SU-DHL-6 (cell line): ENCODE measurements at regions not wholly inside any gene's neighbourhood (a gene's known extent, or its start where the extent isn't known, plus 50 kb on each side); places are given as distances from the start of the nearest gene placed in this dataset.

Experiments
- H2AFZ ChIP-seq: fragments of 200-600 bp; sonication (generic); 2 replicates; pipeline ENCODE4 v1.6.1; 2014; ENCODE audit warnings: low read depth, mild to moderate bottlenecking, moderate library complexity, mixed read lengths, antibody characterized with exemption, low read length; ENCODE audit not compliant: severe bottlenecking
- H3F3A ChIP-seq: fragments of 200-600 bp; shearing (Covaris generic); 2 replicates; pipeline ENCODE4 v1.6.0; 2016; ENCODE audit warnings: antibody characterized with exemption, mild to moderate bottlenecking; ENCODE audit not compliant: insufficient read depth
- H3K27ac ChIP-seq: fragments of 200-600 bp; sonication (generic); 2 replicates; pipeline ENCODE4 v1.5.1; 2016; ENCODE audit warnings: low read depth, mild to moderate bottlenecking, low read length, moderate library complexity, mixed read lengths
- H3K27me3 ChIP-seq: fragments of 200-600 bp; sonication (generic), shearing (Covaris generic); 2 replicates; pipeline ENCODE4 v1.6.0; 2014; ENCODE audit warnings: mild to moderate bottlenecking, low read length
- H3K36me3 ChIP-seq: fragments of 200-600 bp; sonication (generic); 2 replicates; pipeline ENCODE4 v1.6.1; 2014; ENCODE audit warnings: mild to moderate bottlenecking, low read length, mixed read lengths
- H3K4me2 ChIP-seq: fragments of 300-600, 200-600 bp; shearing (Covaris generic), sonication (generic); 2 replicates; pipeline ENCODE4 v1.6.0; 2014; ENCODE audit warnings: low read length, low read depth, mild to moderate bottlenecking; ENCODE audit not compliant: poor library complexity, severe bottlenecking
- H3K4me3 ChIP-seq: fragments of 200-600 bp; sonication (generic); 2 replicates; pipeline ENCODE4 v1.5.1; 2014; ENCODE audit warnings: antibody characterized with exemption, low read length, mild to moderate bottlenecking, mixed read lengths; ENCODE audit not compliant: insufficient read depth, poor library complexity, severe bottlenecking
- H3K79me2 ChIP-seq: fragments of 200-600 bp; sonication (generic); 2 replicates; pipeline ENCODE4 v1.6.1; 2014; ENCODE audit warnings: mild to moderate bottlenecking, low read length, moderate library complexity; ENCODE audit not compliant: insufficient read depth
- H3K9ac ChIP-seq: fragments of 200-600 bp; sonication (generic); 2 replicates; pipeline ENCODE4 v1.7.0; 2014; ENCODE audit warnings: mild to moderate bottlenecking, low read length
- H3K9me2 ChIP-seq: fragments of 200-600 bp; sonication (generic); replicated peaks from 2 replicates; pipeline ENCODE4 v1.6.1; 2014; ENCODE audit warnings: low read length; ENCODE audit not compliant: insufficient read depth
- H3K9me3 ChIP-seq: fragments of 200-600 bp; sonication (generic); 2 replicates; pipeline ENCODE4 v1.6.1; 2014; ENCODE audit warnings: low read length, mixed read lengths; ENCODE audit not compliant: insufficient read depth
- H4K20me1 ChIP-seq: fragments of 200-600 bp; sonication (generic); 2 replicates; pipeline ENCODE4 v1.6.1; 2014; ENCODE audit warnings: low read depth, mild to moderate bottlenecking, antibody characterized with exemption, low read length, moderate library complexity, mixed read lengths
- CTCF ChIP-seq: fragments of 200-600 bp; sonication (generic); IDR thresholded peaks from one replicate; pipeline ENCODE4 v1.5.1; 2017; ENCODE audit warnings: antibody characterized with exemption, mild to moderate bottlenecking, low read length, moderate library complexity; ENCODE audit not compliant: insufficient read depth, poor library complexity, severe bottlenecking
- EZH2phosphoT487 ChIP-seq: fragments of 200-600 bp; sonication (generic), shearing (Covaris generic); conservative IDR thresholded peaks from 2 replicates; pipeline ENCODE4 v1.6.1; 2018; ENCODE audit warnings: mild to moderate bottlenecking, antibody characterized with exemption, low read length, moderate library complexity, mixed read lengths

GRCh38 chr13:82294226-82294625 is 1588.0 kb downstream of the SLITRK1 start:
- no peak overlapping the region for H3K4me3 ChIP-seq
- no peaks in the 10 kb centered on the region for H3F3A ChIP-seq
- no peak overlapping the region for H2AFZ ChIP-seq
- no peak for TF ChIP-seq CTCF
- TF ChIP-seq EZH2phosphoT487: no peak
- H3K79me2 ChIP-seq: no peaks in the 10 kb centered on the region
- H3K36me3 ChIP-seq: no peaks in the 10 kb centered on the region
- no peaks in the 10 kb centered on the region; the same call in 1 of the 2 replicates for H3K9me2 ChIP-seq
- no peaks in the 10 kb centered on the region for H4K20me1 ChIP-seq
- H3K9me3 ChIP-seq: no peaks in the 10 kb centered on the region
- no peaks in the 10 kb centered on the region for H3K27me3 ChIP-seq
- no peak overlapping the region for H3K27ac ChIP-seq
- H3K9ac ChIP-seq: no peak overlapping the region
- H3K4me2 ChIP-seq: no peak overlapping the region

- no peaks in the 10 kb centered on the region for H3F3A ChIP-seq
These were observed 1589.9 kb downstream of the SLITRK1 start for GRCh38 chr13:82292334-82292733.

GRCh38 chr13:82291852-82292251 is 1590.4 kb downstream of the SLITRK1 start:
- no peak overlapping the region for H3K9ac ChIP-seq
- H3K27ac ChIP-seq: no peak overlapping the region
- H4K20me1 ChIP-seq: no peaks in the 10 kb centered on the region
- H3K27me3 ChIP-seq: no peaks in the 10 kb centered on the region
- no peaks in the 10 kb centered on the region for H3F3A ChIP-seq
- no peak overlapping the region for H3K4me3 ChIP-seq
- no peaks in the 10 kb centered on the region for H3K36me3 ChIP-seq
- H3K9me3 ChIP-seq: no peaks in the 10 kb centered on the region
- TF ChIP-seq CTCF (no peak), EZH2phosphoT487 (no peak)
- H2AFZ ChIP-seq: no peak overlapping the region
- no peaks in the 10 kb centered on the region; the same call in 1 of the 2 replicates for H3K9me2 ChIP-seq
- no peaks in the 10 kb centered on the region for H3K79me2 ChIP-seq
- H3K4me2 ChIP-seq: no peak overlapping the region

More at GRCh38 chr13:82292334-82292733, 1589.9 kb downstream of the SLITRK1 start:
- H3K9ac ChIP-seq: no peak overlapping the region
- H3K79me2 ChIP-seq: no peaks in the 10 kb centered on the region
- no peaks in the 10 kb centered on the region; the same call in 1 of the 2 replicates for H3K9me2 ChIP-seq
- H4K20me1 ChIP-seq: no peaks in the 10 kb centered on the region
- no peaks in the 10 kb centered on the region for H3K27me3 ChIP-seq
- H2AFZ ChIP-seq: no peak overlapping the region
- H3K4me3 ChIP-seq: no peak overlapping the region
- no peaks in the 10 kb centered on the region for H3K36me3 ChIP-seq
- H3K4me2 ChIP-seq: no peak overlapping the region
- TF ChIP-seq EZH2phosphoT487: no peak
- TF ChIP-seq CTCF: no peak
- no peaks in the 10 kb centered on the region for H3K9me3 ChIP-seq
- H3K27ac ChIP-seq: no peak overlapping the region
